ENCODE measurements at regions not wholly inside any gene's neighbourhood (a gene's known extent, or its start where the extent isn't known, plus 50 kb on each side); places are given as distances from the start of the nearest gene placed in this dataset.
"Not testable (repeated sequence)": the region's sequence is repeated elsewhere in the genome, so short reads cannot be mapped to it uniquely, and the experiment has no call there.

GRCh38 chr3:905217-905616 is 187.6 kb upstream of the CNTN6 start:
- no peak overlapping the region for H3K4me3 ChIP-seq (ENCODE audit: low read depth, low read length)

GRCh38 chr3:906739-907138 is 186.1 kb upstream of the CNTN6 start:
- H3K4me3 ChIP-seq (ENCODE audit: low read depth, low read length) = no peak overlapping the region
- no peak for TF ChIP-seq CTCF (IDR thresholded peaks at IDR 0.05; ENCODE audit: low read depth, low read length, missing control alignments)
- DNase-seq (ENCODE audit: low read depth) = no peak

More at GRCh38 chr3:905217-905616, 187.6 kb upstream of the CNTN6 start:
- no peak for TF ChIP-seq CTCF (IDR thresholded peaks at IDR 0.05; ENCODE audit: low read depth, low read length, missing control alignments)
- DNase-seq (ENCODE audit: low read depth) = no peak

GRCh38 chr3:908839-909238 is 184.0 kb upstream of the CNTN6 start:
- no peak overlapping the region for H3K4me3 ChIP-seq (ENCODE audit: low read depth, low read length)
- no peak for TF ChIP-seq CTCF (IDR thresholded peaks at IDR 0.05; ENCODE audit: low read depth, low read length, missing control alignments)
- no peak for DNase-seq (ENCODE audit: low read depth)

- H3K4me3 ChIP-seq (ENCODE audit: low read depth, low read length); DNase-seq (ENCODE audit: low read depth): not testable (repeated sequence)
These were observed 180.1 kb upstream of the CNTN6 start for GRCh38 chr3:912717-913116.

GRCh38 chr3:923161-923910 is 169.5 kb upstream of the CNTN6 start:
- no peak overlapping the region for H3K4me3 ChIP-seq (ENCODE audit: low read depth, low read length)
- no peak for DNase-seq (ENCODE audit: low read depth)
- TF ChIP-seq CTCF (IDR thresholded peaks at IDR 0.05; ENCODE audit: low read depth, low read length, missing control alignments) = no peak

GRCh38 chr3:930866-931265 is 162.0 kb upstream of the CNTN6 start:
- no peak for TF ChIP-seq CTCF (IDR thresholded peaks at IDR 0.05; ENCODE audit: low read depth, low read length, missing control alignments)
- no peak overlapping the region for H3K4me3 ChIP-seq (ENCODE audit: low read depth, low read length)
- no peak for DNase-seq (ENCODE audit: low read depth)

GRCh38 chr3:933326-933725 is 159.5 kb upstream of the CNTN6 start:
- no peak overlapping the region for H3K4me3 ChIP-seq (ENCODE audit: low read depth, low read length)
- DNase-seq (ENCODE audit: low read depth) = no peak
- TF ChIP-seq CTCF (IDR thresholded peaks at IDR 0.05; ENCODE audit: low read depth, low read length, missing control alignments) = no peak

Measured in GM12864 (cell line).